Trophoblast cell (in vitro differentiated cells and primary cell): ENCODE measurements at regions not wholly inside any gene's neighbourhood (a gene's known extent, or its start where the extent isn't known, plus 50 kb on each side); places are given as distances from the start of the nearest gene placed in this dataset.

Experiments used
- DNase-seq, 2 donors: peaks; one replicate each; pipeline ENCODE4 v3.0.0-alpha.2; 2016
- H2AFZ ChIP-seq: 2 replicates; pipeline ENCODE4 v1.6.1; 2013; ENCODE audit warnings: low read length, moderate library complexity, mild to moderate bottlenecking; ENCODE audit not compliant: insufficient read depth, poor library complexity
- H2AK5ac ChIP-seq: 2 replicates; pipeline ENCODE4 v1.6.1; 2013; ENCODE audit warnings: mild to moderate bottlenecking, low read length
- H2BK120ac ChIP-seq: 2 replicates; pipeline ENCODE4 v1.6.1; 2013; ENCODE audit warnings: low read length, mild to moderate bottlenecking, moderate library complexity; ENCODE audit not compliant: insufficient read depth, poor library complexity
- H2BK12ac ChIP-seq: 2 replicates; pipeline ENCODE4 v1.6.1; 2013; ENCODE audit warnings: mild to moderate bottlenecking, low read length, moderate library complexity
- H2BK5ac ChIP-seq: 2 replicates; pipeline ENCODE4 v1.6.1; 2013; ENCODE audit warnings: low read length, low read depth, moderate library complexity, mild to moderate bottlenecking; ENCODE audit not compliant: poor library complexity
- H3K14ac ChIP-seq: 2 replicates; pipeline ENCODE4 v1.6.1; 2013; ENCODE audit warnings: mild to moderate bottlenecking, low read length
- H3K18ac ChIP-seq: 2 replicates; pipeline ENCODE4 v1.6.1; 2013; ENCODE audit warnings: mild to moderate bottlenecking, low read length
- H3K23ac ChIP-seq: 2 replicates; pipeline ENCODE4 v1.6.1; 2013; ENCODE audit warnings: low read length
- H3K27ac ChIP-seq: 2 replicates; pipeline ENCODE4 v1.5.1; 2013; ENCODE audit warnings: low read depth, mild to moderate bottlenecking, inconsistent platforms, low read length, moderate library complexity
- H3K27me3 ChIP-seq: 2 replicates; pipeline ENCODE4 v1.6.1; 2013; ENCODE audit warnings: inconsistent platforms, mild to moderate bottlenecking, low read length, moderate library complexity; ENCODE audit not compliant: insufficient read depth
- H3K36me3 ChIP-seq, 2 experiments: 1 replicate in 1 of 2; 2 replicates in 1 of 2; pipeline ENCODE4 v1.6.1; 2013; ENCODE audit warnings: low read length in 2 of 2, mild to moderate bottlenecking in 2 of 2, moderate library complexity in 1 of 2; ENCODE audit not compliant: insufficient read depth in 2 of 2, control insufficient read depth in 1 of 2
- H3K4ac ChIP-seq: 2 replicates; pipeline ENCODE4 v1.6.1; 2013; ENCODE audit warnings: low read depth, mild to moderate bottlenecking, low read length, moderate library complexity
- H3K4me1 ChIP-seq, 2 experiments: 1 replicate in 1 of 2; 2 replicates in 1 of 2; pipeline ENCODE4 v1.6.1; 2013; ENCODE audit warnings: low read length in 2 of 2, mild to moderate bottlenecking in 2 of 2, moderate library complexity in 1 of 2; ENCODE audit not compliant: insufficient read depth in 2 of 2, control insufficient read depth in 1 of 2
- H3K4me2 ChIP-seq: 2 replicates; pipeline ENCODE4 v1.6.1; 2013; ENCODE audit warnings: inconsistent platforms, mild to moderate bottlenecking, low read length, moderate library complexity
- H3K4me3 ChIP-seq: 2 replicates; pipeline ENCODE4 v1.5.1; 2013; ENCODE audit warnings: mild to moderate bottlenecking, low read depth, low read length, inconsistent platforms
- H3K79me1 ChIP-seq: one replicate; pipeline ENCODE4 v1.6.1; 2013; ENCODE audit warnings: low read length
- H3K79me2 ChIP-seq: 2 replicates; pipeline ENCODE4 v1.6.1; 2013; ENCODE audit warnings: low read length, mild to moderate bottlenecking; ENCODE audit not compliant: control insufficient read depth, insufficient read depth, poor library complexity
- H3K9ac ChIP-seq: 2 replicates; pipeline ENCODE4 v1.6.1; 2013; ENCODE audit warnings: mild to moderate bottlenecking, low read length
- H3K9me3 ChIP-seq: 2 replicates; pipeline ENCODE4 v1.6.1; 2013; ENCODE audit warnings: low read depth, mild to moderate bottlenecking, control low read depth, inconsistent platforms, low read length; ENCODE audit not compliant: insufficient read depth
- H4K12ac ChIP-seq: 2 replicates; pipeline ENCODE4 v1.6.1; 2013; ENCODE audit warnings: low read depth, mild to moderate bottlenecking, low read length, moderate library complexity
- H4K8ac ChIP-seq: 2 replicates; pipeline ENCODE4 v1.6.1; 2013; ENCODE audit warnings: low read depth, mild to moderate bottlenecking, low read length, moderate library complexity
- H4K91ac ChIP-seq: one replicate; pipeline ENCODE4 v1.6.1; 2013; ENCODE audit warnings: low read depth, mild to moderate bottlenecking, low read length, moderate library complexity
- WGBS: extraction: QIAGEN DNeasy Blood & Tissue Kit; methylation state at CpG from one replicate; pipeline ENCODE4 v1.1.7; 2013; ENCODE audit warnings: missing lambda C conversion rate; ENCODE audit not compliant: insufficient read length, insufficient coverage; ENCODE audit errors: extremely low coverage; 5-methylcytosine and 5-hydroxymethylcytosine counted together

GRCh38 chr18:78768656-78769501, 210.7 kb upstream of the SALL3 start:
- Histone ChIP-seq H4K91ac (no peak overlapping the region), H4K8ac (no peak overlapping the region), H3K4me2 (no peak overlapping the region), H2AK5ac (no peak overlapping the region), H3K4me1 (peaks cover 0 to under 1% of the 10 kb centered on the region in 2 experiments), H2AFZ (no peak overlapping the region), H3K79me2 (no peaks in the 10 kb centered on the region), H3K14ac (no peak overlapping the region), H3K18ac (no peak overlapping the region), H3K79me1 (no peaks in the 10 kb centered on the region), H3K27me3 (no peaks in the 10 kb centered on the region), H3K23ac (no peak overlapping the region), H3K9me3 (peaks cover 5% of the 10 kb centered on the region), H2BK120ac (no peak overlapping the region), H3K4ac (no peak overlapping the region), H4K12ac (no peak overlapping the region), H3K27ac (no peak overlapping the region), H3K4me3 (no peak overlapping the region), H2BK5ac (no peak overlapping the region), H2BK12ac (no peak overlapping the region), H3K36me3 (no peaks in the 10 kb centered on the region), H3K9ac (no peak overlapping the region)
- WGBS, result no CpG with 5 or more reads among the region's 25 CpGs
- DNase-seq, result no peak

- DNase-seq, result no peak
- Histone ChIP-seq H3K23ac (no peak overlapping the region), H3K79me1 (no peaks in the 10 kb centered on the region), H2AK5ac (no peak overlapping the region), H3K4ac (no peak overlapping the region), H3K36me3 (no peaks in the 10 kb centered on the region), H2BK120ac (no peak overlapping the region), H3K4me1 (peaks cover 0 to 3% of the 10 kb centered on the region in 2 experiments), H3K4me3 (no peak overlapping the region), H3K27me3 (no peaks in the 10 kb centered on the region), H3K79me2 (no peaks in the 10 kb centered on the region), H3K18ac (no peak overlapping the region), H2AFZ (no peak overlapping the region), H3K27ac (no peak overlapping the region), H4K12ac (no peak overlapping the region), H3K9me3 (peaks cover 5% of the 10 kb centered on the region), H2BK12ac (no peak overlapping the region), H3K14ac (no peak overlapping the region), H4K91ac (no peak overlapping the region), H3K9ac (no peak overlapping the region), H4K8ac (no peak overlapping the region), H3K4me2 (no peak overlapping the region), H2BK5ac (no peak overlapping the region)
- no CpG with 5 or more reads among the region's 18 CpGs for WGBS
Observed at GRCh38 chr18:78769502-78770105, 210.0 kb upstream of the SALL3 start.

- no peak for DNase-seq
- Histone ChIP-seq H3K9ac (no peak overlapping the region), H3K14ac (no peak overlapping the region), H3K79me1 (no peaks in the 10 kb centered on the region), H4K12ac (no peak overlapping the region), H2AFZ (no peak overlapping the region), H3K4me3 (no peak overlapping the region), H3K4me1 (peaks cover 0 to 5% of the 10 kb centered on the region in 2 experiments), H3K27ac (no peak overlapping the region), H3K79me2 (no peaks in the 10 kb centered on the region), H3K4ac (no peak overlapping the region), H2BK120ac (no peak overlapping the region), H2BK5ac (no peak overlapping the region), H3K27me3 (no peaks in the 10 kb centered on the region), H3K18ac (no peak overlapping the region), H3K36me3 (no peaks in the 10 kb centered on the region), H4K91ac (no peak overlapping the region), H3K4me2 (no peak overlapping the region), H2BK12ac (no peak overlapping the region), H3K23ac (no peak overlapping the region), H2AK5ac (no peak overlapping the region), H4K8ac (no peak overlapping the region), H3K9me3 (peaks cover 5% of the 10 kb centered on the region)
- no CpG with 5 or more reads among the region's 21 CpGs for WGBS
Observed at GRCh38 chr18:78770139-78770822, 209.3 kb upstream of the SALL3 start.

- Histone ChIP-seq H2BK120ac (no peak overlapping the region), H3K14ac (no peak overlapping the region), H3K36me3 (no peaks in the 10 kb centered on the region), H3K9ac (no peak overlapping the region), H3K79me2 (no peaks in the 10 kb centered on the region), H2BK12ac (no peak overlapping the region), H4K8ac (no peak overlapping the region), H3K4me2 (no peak overlapping the region), H2BK5ac (no peak overlapping the region), H2AFZ (no peak overlapping the region), H2AK5ac (no peak overlapping the region), H3K18ac (no peak overlapping the region), H3K4me1 (peaks cover 0 to 5% of the 10 kb centered on the region in 2 experiments), H3K4ac (no peak overlapping the region), H3K4me3 (no peak overlapping the region), H4K91ac (no peak overlapping the region), H3K79me1 (no peaks in the 10 kb centered on the region), H3K23ac (no peak overlapping the region), H4K12ac (no peak overlapping the region), H3K9me3 (peaks cover 5% of the 10 kb centered on the region), H3K27me3 (no peaks in the 10 kb centered on the region), H3K27ac (no peak overlapping the region)
- DNase-seq, result no peak
- no CpG with 5 or more reads among the region's 12 CpGs for WGBS
Observed at GRCh38 chr18:78770823-78771139, 208.8 kb upstream of the SALL3 start.
